Mesenchymal stem cell (in vitro differentiated cells and primary cell): ENCODE measurements at regions not wholly inside any gene's neighbourhood (a gene's known extent, or its start where the extent isn't known, plus 50 kb on each side); places are given as distances from the start of the nearest gene placed in this dataset.

Source experiments
- DNase-seq: peaks from one replicate; pipeline ENCODE4 v3.0.0-alpha.2; 2013
- H2AFZ ChIP-seq: one replicate; pipeline ENCODE4 v1.6.1; 2013; ENCODE audit warnings: low read depth, mild to moderate bottlenecking, control low read depth, inconsistent platforms, low read length, moderate library complexity
- H2AK5ac ChIP-seq: 2 replicates; pipeline ENCODE4 v1.6.1; 2013; ENCODE audit warnings: low read length, moderate library complexity, mild to moderate bottlenecking, inconsistent platforms; ENCODE audit not compliant: severe bottlenecking
- H2BK120ac ChIP-seq: one replicate; pipeline ENCODE4 v1.6.1; 2013; ENCODE audit warnings: low read depth, mild to moderate bottlenecking, inconsistent platforms, low read length, moderate library complexity
- H2BK12ac ChIP-seq, 2 experiments: one replicate each; pipeline ENCODE4 v1.6.1; 2013; ENCODE audit warnings: inconsistent platforms in 2 of 2, low read length in 2 of 2, mild to moderate bottlenecking in 2 of 2, moderate library complexity in 2 of 2, control low read depth in 1 of 2
- H2BK15ac ChIP-seq: one replicate; pipeline ENCODE4 v1.6.1; 2013; ENCODE audit warnings: mild to moderate bottlenecking, low read depth, inconsistent platforms; ENCODE audit not compliant: poor library complexity, severe bottlenecking
- H2BK5ac ChIP-seq: 2 replicates; pipeline ENCODE4 v1.6.1; 2013; ENCODE audit warnings: low read depth, mild to moderate bottlenecking, low read length, control low read depth, inconsistent platforms; ENCODE audit not compliant: poor library complexity, severe bottlenecking
- H3K14ac ChIP-seq, 2 experiments: one replicate each; pipeline ENCODE4 v1.6.1; 2013; ENCODE audit warnings: inconsistent platforms in 2 of 2, low read length in 2 of 2, control low read depth in 1 of 2, mild to moderate bottlenecking in 1 of 2, moderate library complexity in 1 of 2
- H3K18ac ChIP-seq, 2 experiments: one replicate each; pipeline ENCODE4 v1.6.1; 2013; ENCODE audit warnings: inconsistent platforms in 2 of 2, low read length in 2 of 2, control low read depth in 1 of 2, low read depth in 1 of 2, mild to moderate bottlenecking in 1 of 2
- H3K23ac ChIP-seq, 2 experiments: one replicate each; pipeline ENCODE4 v1.6.1; 2013; ENCODE audit warnings: inconsistent platforms in 2 of 2, low read length in 2 of 2, mild to moderate bottlenecking in 2 of 2, moderate library complexity in 2 of 2, control low read depth in 1 of 2
- H3K27ac ChIP-seq: 2 replicates; pipeline ENCODE4 v1.5.1; 2013; ENCODE audit warnings: mild to moderate bottlenecking, moderate library complexity, low read length, control low read depth, inconsistent platforms; ENCODE audit not compliant: poor library complexity, severe bottlenecking
- H3K27me3 ChIP-seq, 2 experiments: 2 replicates each; pipeline versions ENCODE4 v1.6.1 to v1.7.0; 2013; ENCODE audit warnings: low read length in 2 of 2, mild to moderate bottlenecking in 2 of 2, moderate library complexity in 2 of 2, control low read depth in 1 of 2, inconsistent platforms in 1 of 2; ENCODE audit not compliant: control insufficient read depth in 1 of 2, insufficient read depth in 1 of 2
- H3K36me3 ChIP-seq, 2 experiments: 2 replicates each; pipeline versions ENCODE4 v1.6.1 to v1.7.0; 2013; ENCODE audit warnings: low read length in 2 of 2, control low read depth in 1 of 2, inconsistent platforms in 1 of 2, low read depth in 1 of 2, mild to moderate bottlenecking in 1 of 2; ENCODE audit not compliant: insufficient read depth in 2 of 2, control insufficient read depth in 1 of 2
- H3K4ac ChIP-seq, 2 experiments: one replicate each; pipeline ENCODE4 v1.6.1; 2013; ENCODE audit warnings: inconsistent platforms in 2 of 2, low read length in 2 of 2, mild to moderate bottlenecking in 2 of 2, moderate library complexity in 2 of 2, control low read depth in 1 of 2, low read depth in 1 of 2
- H3K4me1 ChIP-seq: 2 replicates; pipeline ENCODE4 v1.6.1; 2013; ENCODE audit warnings: low read depth, low read length, control low read depth; ENCODE audit not compliant: control insufficient read depth, insufficient read depth
- H3K4me2 ChIP-seq: 2 replicates; pipeline ENCODE4 v1.6.1; 2013; ENCODE audit warnings: low read length, mild to moderate bottlenecking, inconsistent platforms; ENCODE audit not compliant: poor library complexity, severe bottlenecking
- H3K4me3 ChIP-seq, 2 experiments: 2 replicates each; pipeline versions ENCODE4 v1.5.1 to v1.7.0; 2013; ENCODE audit warnings: low read length in 2 of 2, mild to moderate bottlenecking in 2 of 2, control low read depth in 1 of 2, low read depth in 1 of 2; ENCODE audit not compliant: insufficient read depth in 1 of 2
- H3K79me1 ChIP-seq: replicated peaks from 2 replicates; pipeline ENCODE4 v1.6.1; 2013; ENCODE audit warnings: mild to moderate bottlenecking, control low read depth, low read length, inconsistent platforms; ENCODE audit not compliant: poor library complexity, severe bottlenecking
- H3K9ac ChIP-seq: 2 replicates; pipeline ENCODE4 v1.7.0; 2013; ENCODE audit warnings: mild to moderate bottlenecking, low read length, moderate library complexity
- H3K9me3 ChIP-seq: 2 replicates; pipeline ENCODE4 v1.7.0; 2013; ENCODE audit warnings: mild to moderate bottlenecking, low read length; ENCODE audit not compliant: control insufficient read depth
- H4K8ac ChIP-seq: one replicate; pipeline ENCODE4 v1.6.1; 2013; ENCODE audit warnings: inconsistent platforms, mild to moderate bottlenecking, low read length, moderate library complexity
- H4K91ac ChIP-seq: one replicate; pipeline ENCODE4 v1.6.1; 2013; ENCODE audit warnings: mild to moderate bottlenecking, low read length, inconsistent platforms
- WGBS: methylation state at CpG from one replicate; pipeline ENCODE4 v1.1.7; 2013; ENCODE audit warnings: mixed read lengths; 5-methylcytosine and 5-hydroxymethylcytosine counted together

DNA sequence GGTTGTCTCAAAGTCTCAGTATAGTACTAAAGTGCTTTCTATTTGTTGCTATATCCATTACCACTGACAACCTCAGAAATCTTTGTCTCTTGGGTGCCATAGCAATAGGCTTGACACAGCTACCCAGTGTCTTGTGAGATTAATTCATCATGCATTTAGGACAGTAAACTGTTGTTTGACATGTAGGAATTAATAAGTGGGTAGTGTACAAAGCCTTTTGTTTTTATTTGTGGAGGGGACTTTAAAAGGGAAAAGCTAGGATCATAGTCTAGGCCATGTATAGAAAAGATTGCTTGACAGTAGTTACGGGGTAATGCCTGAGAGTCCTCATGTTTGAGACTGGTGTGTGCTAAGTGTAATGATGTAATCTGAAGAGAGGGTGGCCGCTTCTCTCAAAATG, 102.6 kb upstream of the AGR3 start:
- no CpG with 5 or more reads among the region's 2 CpGs for WGBS
- no peak overlapping the region for H3K4me2 ChIP-seq
- H3K36me3 ChIP-seq: no peaks in the 10 kb centered on the region
- peak overlapping the region; percentile 7 for H3K9ac ChIP-seq
- H2BK120ac ChIP-seq: no peak overlapping the region
- H2BK15ac ChIP-seq: no peak overlapping the region
- no peak overlapping the region for H4K91ac ChIP-seq
- no peaks in the 10 kb centered on the region for H3K9me3 ChIP-seq
- no peak overlapping the region for H3K18ac ChIP-seq
- H3K27me3 ChIP-seq: no peaks in the 10 kb centered on the region
- H2BK5ac ChIP-seq: no peak overlapping the region
- no peak overlapping the region for H3K14ac ChIP-seq
- H3K27ac ChIP-seq: no peak overlapping the region
- H3K23ac ChIP-seq: no peak overlapping the region
- H2BK12ac ChIP-seq: no peak overlapping the region
- H3K79me1 ChIP-seq: no peaks in the 10 kb centered on the region
- H3K4ac ChIP-seq: no peak overlapping the region
- H3K4me3 ChIP-seq: no peak overlapping the region
- H3K4me1 ChIP-seq: no peaks in the 10 kb centered on the region
- no peak overlapping the region for H4K8ac ChIP-seq
- peak; percentile 26 for DNase-seq
- no peak overlapping the region for H2AFZ ChIP-seq
- no peak overlapping the region for H2AK5ac ChIP-seq

- Histone ChIP-seq H3K9ac (no peak overlapping the region), H3K9me3 (no peaks in the 10 kb centered on the region), H2AK5ac (no peak overlapping the region), H2BK12ac (no peak overlapping the region), H4K8ac (no peak overlapping the region), H3K36me3 (no peaks in the 10 kb centered on the region), H2BK15ac (no peak overlapping the region), H3K79me1 (no peaks in the 10 kb centered on the region), H2BK5ac (no peak overlapping the region), H2AFZ (no peak overlapping the region), H3K27me3 (no peaks in the 10 kb centered on the region), H4K91ac (no peak overlapping the region), H3K4me2 (no peak overlapping the region), H3K23ac (no peak overlapping the region), H3K4me1 (no peaks in the 10 kb centered on the region), H3K14ac (no peak overlapping the region), H3K4ac (no peak overlapping the region), H3K18ac (no peak overlapping the region), H2BK120ac (no peak overlapping the region), H3K27ac (no peak overlapping the region), H3K4me3 (no peak overlapping the region)
- DNase-seq: no peak
- WGBS: no CpG with 5 or more reads among the region's 1 CpG
These were observed 103.8 kb upstream of the AGR3 start for GRCh38 chr7:16985621-16986020.

GRCh38 chr7:16986755-16987154, 105.0 kb upstream of the AGR3 start:
- no peak overlapping the region for H3K4ac ChIP-seq
- no peak overlapping the region for H3K18ac ChIP-seq
- 100% methylated on average over 1 of the region's 1 CpG for WGBS
- H3K27me3 ChIP-seq: no peaks in the 10 kb centered on the region
- H2AK5ac ChIP-seq: no peak overlapping the region
- no peak overlapping the region for H3K14ac ChIP-seq
- no peaks in the 10 kb centered on the region for H3K4me1 ChIP-seq
- no peak overlapping the region for H3K9ac ChIP-seq
- no peak overlapping the region for H2BK120ac ChIP-seq
- no peak overlapping the region for H4K8ac ChIP-seq
- H2BK15ac ChIP-seq: no peak overlapping the region
- no peak overlapping the region for H3K23ac ChIP-seq
- no peak overlapping the region for H2BK5ac ChIP-seq
- no peak overlapping the region for H2AFZ ChIP-seq
- no peaks in the 10 kb centered on the region for H3K36me3 ChIP-seq
- H4K91ac ChIP-seq: no peak overlapping the region
- no peaks in the 10 kb centered on the region for H3K9me3 ChIP-seq
- DNase-seq: no peak
- H3K4me2 ChIP-seq: no peak overlapping the region
- no peak overlapping the region for H3K4me3 ChIP-seq
- no peak overlapping the region for H2BK12ac ChIP-seq
- H3K27ac ChIP-seq: no peak overlapping the region
- H3K79me1 ChIP-seq: no peaks in the 10 kb centered on the region

DNA sequence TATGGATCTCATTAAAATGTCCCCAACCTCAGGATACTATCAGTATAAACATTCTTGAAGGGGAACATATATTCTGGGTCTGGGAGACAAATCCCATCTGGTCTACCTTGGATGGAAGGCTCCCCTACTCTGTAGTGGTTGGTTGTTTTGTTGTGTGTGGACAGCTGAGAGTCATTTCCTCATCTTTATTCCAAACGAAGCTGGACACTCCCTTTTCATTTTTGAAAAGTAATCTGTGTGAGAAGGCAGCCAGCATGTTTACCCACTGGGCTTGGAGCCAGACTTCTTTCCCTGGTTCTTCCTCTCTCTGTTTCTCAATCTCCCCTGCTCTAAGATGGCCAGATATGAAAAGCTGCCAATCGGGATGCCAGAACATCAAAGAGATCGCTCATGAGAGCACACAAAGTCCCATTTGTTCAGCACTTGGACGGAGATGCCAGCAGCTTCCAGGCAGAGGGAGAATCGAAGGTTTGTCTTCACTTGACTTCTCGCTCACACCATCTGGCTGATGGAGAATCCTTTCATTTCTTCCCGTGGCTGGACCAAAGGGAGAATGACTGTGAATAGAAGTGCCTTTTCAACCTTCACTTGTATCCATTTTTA, 108.1 kb upstream of the AGR3 start:
- Histone ChIP-seq H3K23ac (no peak overlapping the region), H4K8ac (no peak overlapping the region), H3K27me3 (no peaks in the 10 kb centered on the region), H3K79me1 (no peaks in the 10 kb centered on the region), H2BK120ac (no peak overlapping the region), H2BK12ac (peak overlapping the region in 1 of 2 experiments; percentile 1), H2AK5ac (no peak overlapping the region), H4K91ac (no peak overlapping the region), H3K9ac (peak overlapping the region; percentile 57), H3K9me3 (no peaks in the 10 kb centered on the region), H2BK5ac (no peak overlapping the region), H3K4me3 (peak overlapping the region in 1 of 2 experiments; percentile 72), H3K4me1 (no peaks in the 10 kb centered on the region), H3K4me2 (no peak overlapping the region), H2AFZ (no peak overlapping the region), H2BK15ac (no peak overlapping the region), H3K18ac (no peak overlapping the region), H3K14ac (no peak overlapping the region), H3K4ac (no peak overlapping the region), H3K27ac (no peak overlapping the region), H3K36me3 (no peaks in the 10 kb centered on the region)
- 66% methylated on average over 6 of the region's 7 CpGs for WGBS
- DNase-seq: peak; percentile 74
